Kidney capillary endothelial cell (primary cell): ENCODE measurements at regions not wholly inside any gene's neighbourhood (a gene's known extent, or its start where the extent isn't known, plus 50 kb on each side); places are given as distances from the start of the nearest gene placed in this dataset.
"Not testable (repeated sequence)": the region's sequence is repeated elsewhere in the genome, so short reads cannot be mapped to it uniquely, and the experiment has no call there.

Experiments
- DNase-seq: peaks from one replicate; pipeline ENCODE4 v3.0.0-alpha.2; 2018; ENCODE audit warnings: low spot score

DNA sequence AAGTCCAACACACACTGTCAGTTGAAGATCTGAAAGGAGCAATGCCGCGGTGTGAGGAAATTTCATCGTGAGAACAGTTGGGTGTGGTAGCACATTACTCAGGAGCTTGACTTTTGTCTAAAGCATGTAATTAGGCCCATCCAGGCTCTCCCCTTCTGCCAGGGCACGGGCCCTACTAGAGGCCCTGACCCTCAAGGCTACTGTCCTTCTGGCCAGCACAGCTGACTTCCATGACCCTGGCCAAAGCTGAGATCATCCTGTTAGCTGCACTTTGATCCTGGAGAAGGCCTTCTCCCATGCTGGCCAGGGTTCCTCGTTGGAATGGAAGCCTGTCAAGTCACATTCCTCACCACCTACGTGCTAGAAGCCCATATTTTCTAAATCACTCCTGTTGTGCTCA is 77.8 kb upstream of the SLC1A3 start:
- DNase-seq: no peak

DNA sequence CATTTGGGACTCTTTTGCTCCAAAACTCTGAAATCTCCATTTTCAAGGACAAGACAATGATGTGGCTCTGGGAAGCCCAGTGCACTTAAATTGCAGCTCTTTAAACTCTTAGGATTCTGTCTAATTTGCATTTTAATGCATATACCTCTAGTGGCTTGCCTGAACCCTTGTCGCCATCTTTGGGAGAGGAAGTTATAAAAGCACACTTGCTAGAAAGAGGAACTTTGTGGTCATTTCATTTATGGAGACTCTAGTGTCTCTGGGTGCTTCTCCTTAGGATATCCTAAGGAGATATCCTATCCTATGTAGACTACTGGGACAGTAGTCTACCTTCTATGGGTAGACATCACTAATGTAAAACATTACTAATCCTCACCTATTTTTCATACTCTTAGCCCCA is 77.3 kb upstream of the SLC1A3 start:
- DNase-seq: no peak

DNA sequence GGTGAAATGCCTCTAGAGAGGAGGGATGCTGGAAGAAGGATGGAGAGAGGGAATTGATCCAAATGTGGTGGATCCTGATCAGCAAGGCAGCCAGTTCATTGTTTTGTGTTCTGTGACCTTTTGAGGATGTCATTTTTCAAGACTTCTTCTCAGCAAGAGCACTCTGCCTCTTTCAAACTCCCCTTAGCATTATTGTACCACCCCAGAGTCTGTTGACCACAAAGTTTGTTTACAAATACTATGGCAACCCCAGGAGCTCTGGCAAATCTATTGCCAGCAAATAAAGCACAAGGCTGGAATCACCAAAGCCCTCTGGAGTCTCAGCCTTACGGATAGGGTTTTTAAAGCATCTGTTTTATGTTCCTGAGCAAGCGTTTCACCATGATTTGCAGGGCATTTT is 76.2 kb upstream of the SLC1A3 start:
- no peak for DNase-seq

DNA sequence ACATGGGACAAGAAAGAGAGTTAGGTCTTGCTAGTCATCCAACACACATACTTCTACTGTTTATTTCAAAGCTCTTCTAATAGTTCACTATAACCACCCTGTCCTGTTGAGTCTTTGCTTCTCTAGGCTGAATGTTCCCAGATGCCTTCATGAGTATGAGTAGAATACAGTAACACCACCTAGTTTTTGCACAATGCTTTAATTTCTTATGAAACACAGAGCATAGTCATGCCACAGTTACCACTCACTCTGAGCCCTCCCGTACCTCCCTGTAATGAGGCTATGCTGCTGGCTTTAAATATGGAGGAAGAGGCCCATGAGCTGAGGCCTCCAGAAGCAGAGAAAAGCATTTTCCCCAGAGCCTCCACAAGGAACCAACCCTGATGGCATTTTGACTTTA is 75.0 kb upstream of the SLC1A3 start:
- DNase-seq: no peak

DNA sequence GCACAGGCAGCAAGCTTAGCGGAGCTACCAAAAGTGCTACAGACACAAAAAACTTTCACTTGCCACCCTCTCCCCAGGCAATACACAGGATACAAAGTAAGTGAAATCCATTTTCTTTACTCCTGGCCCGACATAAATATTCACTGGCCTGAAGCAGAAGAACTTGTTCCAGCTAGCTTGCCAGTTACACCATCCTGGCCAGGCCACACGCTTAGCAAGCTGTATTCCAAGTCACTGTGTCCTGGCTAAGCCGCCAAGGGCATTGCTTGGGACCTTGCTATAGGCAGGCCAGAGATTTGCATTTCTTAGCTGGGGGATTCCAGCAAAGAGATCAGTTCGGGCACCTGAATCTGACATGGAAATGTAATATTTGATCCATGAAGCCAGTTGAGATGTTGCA is 71.0 kb upstream of the SLC1A3 start:
- no peak for DNase-seq

DNA sequence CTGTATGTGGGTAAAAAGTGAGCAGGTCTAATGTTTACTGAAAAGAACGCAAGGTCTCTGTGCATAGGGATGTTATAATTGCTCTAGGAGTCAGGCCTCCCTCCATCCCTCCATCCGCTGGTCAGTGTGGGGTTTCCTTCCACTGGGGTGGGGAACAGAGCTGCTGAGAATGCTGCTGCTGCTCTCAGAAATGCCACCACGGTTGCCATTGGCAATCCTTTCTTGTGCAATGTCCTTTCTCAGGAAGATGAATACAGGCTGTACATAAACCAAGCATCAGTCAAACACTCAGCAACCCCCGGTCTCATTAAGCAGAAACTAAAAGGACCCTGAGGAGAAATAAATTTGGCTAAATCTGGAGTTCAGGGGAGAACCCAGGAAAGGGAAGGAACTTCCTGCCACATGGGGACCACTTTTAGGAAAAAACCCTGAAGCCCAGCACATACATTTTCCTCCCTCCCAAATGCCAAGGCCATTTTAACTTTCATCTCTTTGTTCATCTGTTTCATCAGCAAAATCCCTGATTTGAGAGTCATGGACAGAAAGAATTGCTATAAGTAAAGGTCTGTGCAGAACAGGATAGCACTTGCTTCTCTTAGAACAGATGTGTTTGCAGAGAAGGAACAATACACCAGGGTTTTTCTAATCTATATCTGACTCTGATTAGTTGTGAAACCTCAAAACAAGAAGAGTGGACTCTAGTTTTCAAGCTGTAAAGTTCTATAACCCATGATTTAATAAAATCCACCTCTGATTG is 70.4 kb upstream of the SLC1A3 start:
- no peak for DNase-seq

DNA sequence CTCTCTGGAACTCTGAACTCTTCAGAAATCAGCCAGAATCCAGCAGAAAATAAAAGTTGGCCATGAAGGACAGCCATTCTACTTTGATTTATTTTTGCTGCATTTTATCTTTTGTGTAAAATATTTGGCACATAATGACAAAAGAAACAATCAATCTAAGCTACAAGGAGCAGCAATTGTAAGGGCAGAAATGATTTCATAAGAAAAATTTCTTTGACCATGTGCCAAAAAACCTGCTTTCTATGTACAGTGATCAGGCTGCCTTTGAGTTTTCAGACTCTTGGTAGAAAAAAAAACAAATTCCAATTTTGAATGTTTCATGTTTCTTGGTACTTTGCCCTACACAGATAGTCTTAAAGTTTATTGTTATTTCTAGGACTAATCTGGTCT is 69.8 kb upstream of the SLC1A3 start:
- DNase-seq: no peak

DNA sequence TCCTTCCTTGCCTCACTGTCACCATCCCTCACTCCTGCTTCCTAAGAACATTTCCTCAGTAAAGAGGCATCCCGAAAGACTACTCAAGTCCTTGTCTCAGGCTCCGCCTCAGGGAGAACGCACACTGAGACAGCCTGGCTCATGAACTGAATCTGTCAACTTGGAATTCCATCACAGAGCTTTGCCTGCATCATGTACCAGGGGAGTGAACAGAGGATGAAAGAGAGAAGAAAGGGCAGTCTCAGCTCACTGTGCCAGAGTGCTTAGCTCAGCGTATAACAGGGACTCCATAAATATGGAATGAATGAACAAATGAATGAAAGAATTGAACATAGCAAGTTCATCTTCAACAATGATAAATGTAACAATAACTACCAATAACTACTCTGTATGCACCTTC is 68.7 kb upstream of the SLC1A3 start:
- no peak for DNase-seq

DNA sequence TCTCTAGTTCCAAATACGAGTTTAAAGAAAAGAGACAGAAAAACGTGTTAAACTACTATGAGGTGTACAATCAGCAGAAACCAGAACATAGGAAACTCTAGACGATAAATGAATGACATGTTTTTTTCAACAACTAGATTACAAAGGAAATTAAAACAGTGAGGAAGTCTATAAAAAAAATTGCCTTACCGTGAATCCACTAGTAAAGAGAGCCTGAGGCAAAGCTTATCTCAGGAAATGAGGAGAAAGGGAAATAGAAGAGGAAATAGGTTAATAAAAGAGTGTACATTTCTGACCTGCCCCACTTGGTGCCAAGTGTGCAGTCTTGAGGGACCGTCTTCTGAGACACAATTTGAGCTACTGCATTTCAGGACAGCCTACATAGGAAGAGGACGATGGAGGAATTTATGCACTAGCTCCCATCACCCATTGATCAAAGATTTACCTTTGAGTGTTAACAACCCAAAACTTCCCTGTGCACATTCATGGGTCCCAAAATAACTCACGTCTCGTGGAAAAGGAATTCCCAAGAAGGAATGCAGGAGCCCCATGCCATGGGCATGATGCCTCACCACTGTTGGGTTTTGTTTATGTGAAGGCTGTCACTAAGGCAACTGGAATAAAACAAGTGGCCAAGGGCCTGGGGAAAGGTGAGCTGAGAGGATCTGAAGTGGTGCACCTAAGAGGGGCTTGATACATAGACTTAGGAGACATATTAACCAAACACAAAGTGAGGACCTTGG is 53.6 kb upstream of the SLC1A3 start:
- no peak for DNase-seq

DNA sequence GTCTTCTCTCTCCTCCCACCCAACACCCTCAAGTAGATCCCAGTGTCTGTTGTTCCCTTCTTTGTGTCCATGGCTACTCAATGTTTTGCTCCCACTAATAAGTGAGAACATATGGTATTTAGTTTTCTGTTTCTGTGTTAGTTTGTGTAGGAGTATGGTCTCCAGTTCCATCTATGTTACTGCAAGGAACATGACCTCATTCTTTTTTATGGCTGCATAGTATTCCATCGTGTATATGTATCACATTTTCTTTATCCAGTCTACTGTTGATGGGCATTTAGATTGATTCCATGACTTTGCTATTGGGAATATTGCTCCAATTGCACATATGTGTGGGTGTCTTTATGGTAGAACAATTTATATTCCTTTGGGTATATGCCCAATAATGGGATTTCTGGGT is 51.4 kb upstream of the SLC1A3 start:
- not testable (repeated sequence) for DNase-seq
